ENCODE measurements at regions not wholly inside any gene's neighbourhood (a gene's known extent, or its start where the extent isn't known, plus 50 kb on each side); places are given as distances from the start of the nearest gene placed in this dataset.

GRCh38 chr18:73023975-73024374, 156.2 kb upstream of the NETO1 start:
- TF ChIP-seq CTCF (IDR thresholded peaks at IDR 0.05) (no peak), POLR2A (IDR thresholded peaks at IDR 0.05) (no peak)

Measured in thyroid gland (tissue), 4 donors.